NCI-H1694 (cell line): ENCODE measurements at regions not wholly inside any gene's neighbourhood (a gene's known extent, or its start where the extent isn't known, plus 50 kb on each side); places are given as distances from the start of the nearest gene placed in this dataset.
"Not testable (repeated sequence)": the region's sequence is repeated elsewhere in the genome, so short reads cannot be mapped to it uniquely, and the experiment has no call there.

Source experiments
- DNase-seq: peaks from one replicate; lab custom pipeline; 2025; lab: John Stamatoyannopoulos, UW

GRCh38 chr2:209070262-209070661 lies 353.6 kb upstream of the MAP2 start:
- DNase-seq, result no peak

- no peak for DNase-seq
Measured at GRCh38 chr2:209073151-209073550, 350.7 kb upstream of the MAP2 start.

GRCh38 chr2:209074711-209075110 lies 349.1 kb upstream of the MAP2 start:
- no peak for DNase-seq

GRCh38 chr2:209076151-209076550 lies 347.7 kb upstream of the MAP2 start:
- no peak for DNase-seq

GRCh38 chr2:209086761-209087160 lies 337.1 kb upstream of the MAP2 start:
- no peak for DNase-seq

GRCh38 chr2:209091056-209091455 lies 332.8 kb upstream of the MAP2 start:
- DNase-seq, result no peak

GRCh38 chr2:209094221-209094620 lies 329.6 kb upstream of the MAP2 start:
- no peak for DNase-seq

GRCh38 chr2:209095432-209095831 lies 328.4 kb upstream of the MAP2 start:
- DNase-seq, result no peak

- no peak for DNase-seq
Measured at GRCh38 chr2:209097168-209097567, 326.7 kb upstream of the MAP2 start.

GRCh38 chr2:209102319-209102718 lies 321.5 kb upstream of the MAP2 start:
- DNase-seq, result no peak

GRCh38 chr2:209113026-209113425 lies 310.8 kb upstream of the MAP2 start:
- no peak for DNase-seq

- no peak for DNase-seq
Measured at GRCh38 chr2:209114588-209115240, 309.1 kb upstream of the MAP2 start.

- no peak for DNase-seq
Measured at GRCh38 chr2:209121691-209122090, 302.2 kb upstream of the MAP2 start.

GRCh38 chr2:209125291-209125690 lies 298.6 kb upstream of the MAP2 start:
- no peak for DNase-seq

GRCh38 chr2:209138079-209138478 lies 285.8 kb upstream of the MAP2 start:
- DNase-seq, result no peak

GRCh38 chr2:209141142-209141541 lies 282.7 kb upstream of the MAP2 start:
- no peak for DNase-seq

- no peak for DNase-seq
Measured at GRCh38 chr2:209141818-209142217, 282.0 kb upstream of the MAP2 start.

- not testable (repeated sequence) for DNase-seq
Measured at GRCh38 chr2:209145220-209145691, 278.6 kb upstream of the MAP2 start.

GRCh38 chr2:209145941-209146681 lies 277.7 kb upstream of the MAP2 start:
- no peak for DNase-seq

GRCh38 chr2:209146682-209147320 lies 277.0 kb upstream of the MAP2 start:
- no peak for DNase-seq

- DNase-seq, result no peak
Measured at GRCh38 chr2:209147981-209148380, 275.9 kb upstream of the MAP2 start.

- DNase-seq, result no peak
Measured at GRCh38 chr2:209160800-209161588, 262.9 kb upstream of the MAP2 start.
